D721Med (cell line): ENCODE measurements at regions not wholly inside any gene's neighbourhood (a gene's known extent, or its start where the extent isn't known, plus 50 kb on each side); places are given as distances from the start of the nearest gene placed in this dataset.

Experiments used
- DNase-seq: peaks from one replicate; pipeline ENCODE4 v3.0.0; 2011; ENCODE audit warnings: low spot score; ENCODE audit not compliant: insufficient read length
- FAIRE-seq: peaks from 2 replicates; lab custom pipeline; 2011; peaks lifted over from hg19 to GRCh38; lab: Jason Lieb, UNC
- TF ChIP-seq, protein P1 (sequence below): IDR thresholded peaks from 2 replicates; pipeline ENCODE4 v1.5.1; 2012; ENCODE audit warnings: mild to moderate bottlenecking, control low read depth; ENCODE audit not compliant: insufficient read depth; ENCODE audit errors: missing control alignments

DNA sequence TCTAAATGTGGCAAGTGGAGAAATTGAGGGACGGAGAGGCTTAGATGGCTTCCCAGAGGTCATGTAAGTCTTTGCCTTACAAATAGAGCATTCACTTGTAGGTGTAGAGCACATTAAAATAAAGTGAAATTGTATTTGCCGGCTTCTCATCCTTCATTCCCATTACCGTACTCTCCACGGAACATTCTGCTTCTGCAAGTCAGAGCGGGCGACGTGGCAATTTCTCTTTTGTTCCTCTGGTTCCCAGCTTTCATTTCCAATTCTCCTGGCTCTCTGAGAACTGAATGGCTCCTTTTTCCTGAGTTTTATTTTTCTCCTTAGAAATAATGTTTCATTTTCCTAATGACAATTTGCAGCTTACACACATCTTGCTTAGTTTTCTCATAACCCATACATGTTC, 51.3 kb upstream of the PFKP start:
- DNase-seq, result no peak
- TF ChIP-seq, protein P1, sequence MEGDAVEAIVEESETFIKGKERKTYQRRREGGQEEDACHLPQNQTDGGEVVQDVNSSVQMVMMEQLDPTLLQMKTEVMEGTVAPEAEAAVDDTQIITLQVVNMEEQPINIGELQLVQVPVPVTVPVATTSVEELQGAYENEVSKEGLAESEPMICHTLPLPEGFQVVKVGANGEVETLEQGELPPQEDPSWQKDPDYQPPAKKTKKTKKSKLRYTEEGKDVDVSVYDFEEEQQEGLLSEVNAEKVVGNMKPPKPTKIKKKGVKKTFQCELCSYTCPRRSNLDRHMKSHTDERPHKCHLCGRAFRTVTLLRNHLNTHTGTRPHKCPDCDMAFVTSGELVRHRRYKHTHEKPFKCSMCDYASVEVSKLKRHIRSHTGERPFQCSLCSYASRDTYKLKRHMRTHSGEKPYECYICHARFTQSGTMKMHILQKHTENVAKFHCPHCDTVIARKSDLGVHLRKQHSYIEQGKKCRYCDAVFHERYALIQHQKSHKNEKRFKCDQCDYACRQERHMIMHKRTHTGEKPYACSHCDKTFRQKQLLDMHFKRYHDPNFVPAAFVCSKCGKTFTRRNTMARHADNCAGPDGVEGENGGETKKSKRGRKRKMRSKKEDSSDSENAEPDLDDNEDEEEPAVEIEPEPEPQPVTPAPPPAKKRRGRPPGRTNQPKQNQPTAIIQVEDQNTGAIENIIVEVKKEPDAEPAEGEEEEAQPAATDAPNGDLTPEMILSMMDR, result no peak
- no peak for FAIRE-seq

DNA sequence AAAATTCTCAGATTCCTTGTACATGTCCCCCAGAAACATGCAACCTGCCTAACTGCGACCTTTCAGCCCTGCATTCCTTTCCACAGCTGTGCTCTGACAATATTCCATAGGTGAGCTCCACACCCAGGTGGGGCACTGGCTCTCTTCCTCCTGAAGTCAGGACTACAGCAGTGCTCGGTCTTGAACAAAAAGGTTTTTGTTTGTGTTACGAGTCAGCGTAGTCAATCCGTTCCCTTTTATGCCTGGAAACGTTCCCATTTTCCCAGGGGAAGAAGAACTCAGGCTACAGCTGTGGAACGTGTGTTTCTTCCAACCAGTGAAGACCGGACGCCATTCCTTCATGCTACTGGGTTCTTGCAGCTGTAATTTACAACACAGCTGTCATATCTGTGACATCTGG, 52.4 kb upstream of the PFKP start:
- DNase-seq, result no peak
- no peak for FAIRE-seq
- TF ChIP-seq, protein P1, result no peak

DNA sequence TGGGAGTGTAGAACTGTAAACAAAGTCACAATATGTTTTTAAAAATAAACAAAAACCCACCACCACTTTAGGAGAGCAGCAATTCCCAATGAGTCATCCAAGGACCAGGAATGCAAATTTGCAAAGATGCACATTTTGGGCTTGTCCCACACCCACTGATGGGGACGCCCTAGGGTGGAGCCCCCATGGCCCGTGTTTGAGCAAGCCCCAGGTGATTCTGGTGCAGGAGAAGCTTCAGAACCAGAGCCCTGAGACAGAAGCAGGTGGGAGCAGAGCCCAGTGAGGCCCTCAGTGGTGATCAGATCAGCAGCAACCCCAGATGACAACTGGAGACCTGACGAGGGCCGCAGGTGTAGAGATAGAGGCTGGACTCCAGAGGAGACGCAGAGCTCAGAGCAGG, 55.1 kb upstream of the PFKP start:
- TF ChIP-seq, protein P1, result no peak
- FAIRE-seq (no peak), DNase-seq (no peak)

DNA sequence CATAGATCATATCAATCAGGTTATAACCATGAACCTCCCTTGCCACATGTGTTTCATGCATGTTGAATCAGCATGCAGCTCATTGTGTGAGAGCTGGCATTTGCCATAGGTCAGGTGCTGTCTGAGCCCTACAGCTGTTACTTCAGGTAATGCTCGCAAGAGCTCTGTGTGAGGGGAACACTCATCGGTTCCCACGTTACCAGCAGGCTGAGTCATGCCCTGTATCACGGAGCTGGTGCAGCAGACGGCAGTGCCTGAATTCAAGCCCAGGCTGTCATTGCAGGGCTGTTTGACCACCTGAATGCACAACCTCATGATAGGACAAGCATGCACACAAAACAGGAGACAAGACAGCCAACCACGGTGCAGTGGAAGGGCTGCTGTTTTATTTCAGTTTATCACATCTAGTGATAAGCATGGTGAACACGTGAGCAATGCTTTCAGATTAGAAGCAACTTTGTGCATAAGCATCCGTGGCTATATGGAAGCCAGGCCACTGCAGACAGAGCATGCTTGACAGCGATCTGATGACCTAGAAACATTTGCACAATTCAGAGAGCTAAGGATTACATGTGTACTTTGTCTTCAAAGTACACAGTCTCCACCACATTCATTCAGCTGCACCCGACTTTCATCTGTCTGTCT, 56.4 kb upstream of the PFKP start:
- FAIRE-seq (no peak), DNase-seq (no peak)
- TF ChIP-seq, protein P1, result no peak

DNA sequence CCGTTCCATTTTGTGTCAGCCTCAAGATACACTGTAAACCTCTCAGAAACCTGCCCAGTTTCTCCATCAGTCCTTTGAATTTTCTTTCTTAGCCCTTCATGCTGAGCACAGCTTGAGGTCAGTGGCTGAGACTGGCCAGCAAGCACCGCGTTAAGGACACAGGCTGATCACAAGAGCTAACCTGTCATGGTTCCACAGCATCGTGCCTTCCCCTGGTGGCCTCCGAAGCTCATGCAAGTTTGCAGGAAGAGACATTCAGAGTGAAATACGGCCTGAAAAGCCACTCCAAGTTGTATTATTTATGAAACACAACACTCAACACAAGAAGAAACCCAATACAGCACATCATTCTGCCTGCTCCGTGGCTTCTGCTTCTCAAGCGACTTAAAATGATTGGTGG, 57.0 kb upstream of the PFKP start:
- DNase-seq, result no peak
- FAIRE-seq, result no peak
- TF ChIP-seq, protein P1, result no peak

DNA sequence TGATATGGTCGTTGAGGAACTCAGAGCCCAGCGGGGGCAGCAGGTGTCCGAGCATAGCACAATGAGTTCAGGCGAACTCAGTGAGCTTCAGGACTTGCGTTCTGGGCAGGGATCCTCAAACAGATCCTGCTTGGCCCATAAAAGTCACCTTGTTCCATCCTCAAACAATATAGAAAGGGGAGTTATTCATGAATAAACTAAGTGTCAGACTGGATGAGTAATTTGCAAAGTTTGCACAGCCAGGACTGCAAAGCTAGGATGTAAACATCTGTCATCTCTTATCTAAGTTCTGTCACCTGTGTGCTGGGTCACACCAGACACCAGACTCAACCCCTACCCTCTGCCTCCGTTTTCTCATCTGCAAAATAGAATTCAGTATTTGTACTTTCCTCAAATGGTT, 58.0 kb upstream of the PFKP start:
- no peak for FAIRE-seq
- TF ChIP-seq, protein P1, result no peak

DNA sequence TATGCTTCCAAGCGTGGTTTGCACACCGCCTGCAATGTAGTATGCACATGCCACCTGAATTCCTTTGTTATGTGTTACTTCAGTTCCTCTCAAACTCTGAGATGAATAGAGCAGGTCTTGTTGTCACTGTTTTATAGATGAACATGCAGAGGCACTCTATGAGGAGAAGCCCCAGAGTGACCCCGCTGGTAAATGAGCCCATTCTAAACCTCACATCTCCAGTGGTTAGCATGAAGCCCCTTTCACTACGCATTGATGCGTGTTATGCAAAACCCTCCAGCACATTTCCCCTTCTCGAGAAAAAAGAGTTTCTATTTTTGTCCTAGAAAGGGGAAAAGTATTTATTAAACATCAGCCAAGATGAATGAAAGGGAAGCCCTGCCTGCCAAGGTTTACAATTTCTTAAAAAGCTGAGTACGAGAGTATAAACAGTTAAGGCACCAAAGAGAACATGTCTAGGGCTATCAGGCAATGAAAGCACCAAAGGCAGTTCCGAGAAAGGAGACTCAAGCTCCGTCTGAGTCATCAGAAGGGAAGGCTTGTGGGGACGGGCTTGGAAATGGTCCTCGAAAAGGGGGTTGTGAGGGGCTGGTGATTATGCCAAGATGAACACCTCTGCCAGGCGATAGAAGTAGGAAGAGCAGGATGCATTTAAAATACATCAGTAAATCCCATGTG, 58.7 kb upstream of the PFKP start:
- TF ChIP-seq, protein P1, result no peak
- DNase-seq (no peak), FAIRE-seq (no peak)

More for the DNA sequence above, 58.0 kb upstream of the PFKP start:
- no peak for DNase-seq
